ENCODE measurements at regions not wholly inside any gene's neighbourhood (a gene's known extent, or its start where the extent isn't known, plus 50 kb on each side); places are given as distances from the start of the nearest gene placed in this dataset.

- TF ChIP-seq MAX (IDR thresholded peaks at IDR 0.05): no peak
- TF ChIP-seq CTCF (IDR thresholded peaks at IDR 0.05; ENCODE audit: low read depth, low read length, missing input control): no peak
- TF ChIP-seq TAF1 (conservative IDR thresholded peaks at IDR 0.05): no peak
- TF ChIP-seq SP1 (IDR thresholded peaks at IDR 0.05): no peak
- no peak for TF ChIP-seq REST (IDR thresholded peaks at IDR 0.05)
- TF ChIP-seq YY1 (IDR thresholded peaks at IDR 0.05): no peak
- no peak for TF ChIP-seq ZBTB33 (IDR thresholded peaks at IDR 0.05)
- no peak for TF ChIP-seq RXRA (IDR thresholded peaks at IDR 0.05)
- TF ChIP-seq GABPA (IDR thresholded peaks at IDR 0.05 in 1 of 2, conservative IDR thresholded peaks at IDR 0.05 in 1 of 2): no peak
- TF ChIP-seq RAD21 (IDR thresholded peaks at IDR 0.05): no peak
Observed at GRCh38 chr2:143870696-143871095, 649.2 kb downstream of the ZEB2 start.
